Skin of body (tissue), 1 donor: ENCODE measurements at regions not wholly inside any gene's neighbourhood (a gene's known extent, or its start where the extent isn't known, plus 50 kb on each side); places are given as distances from the start of the nearest gene placed in this dataset.

ENCODE experiments used
- DNase-seq: peaks from one replicate; lab custom pipeline; 2025; lab: John Stamatoyannopoulos, UW

DNA sequence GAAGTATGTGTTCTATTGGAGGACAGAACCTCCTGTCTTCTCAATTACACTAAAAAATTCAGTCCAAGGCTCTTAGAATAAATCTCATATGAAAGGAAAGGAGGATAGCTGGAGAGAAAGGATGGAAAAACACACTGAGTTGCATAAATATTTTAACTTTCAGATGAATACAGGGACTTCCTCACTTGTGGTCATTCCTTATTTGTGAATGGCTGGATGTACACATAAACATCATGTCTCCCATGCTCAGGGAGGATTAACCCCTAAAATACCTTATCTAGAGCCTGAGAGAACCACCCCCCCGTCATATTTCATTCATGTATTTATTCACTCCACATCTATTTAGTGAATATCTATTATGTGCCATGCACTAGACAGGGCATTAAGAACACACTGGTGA, 217.6 kb upstream of the CITED2 start:
- no peak for DNase-seq

DNA sequence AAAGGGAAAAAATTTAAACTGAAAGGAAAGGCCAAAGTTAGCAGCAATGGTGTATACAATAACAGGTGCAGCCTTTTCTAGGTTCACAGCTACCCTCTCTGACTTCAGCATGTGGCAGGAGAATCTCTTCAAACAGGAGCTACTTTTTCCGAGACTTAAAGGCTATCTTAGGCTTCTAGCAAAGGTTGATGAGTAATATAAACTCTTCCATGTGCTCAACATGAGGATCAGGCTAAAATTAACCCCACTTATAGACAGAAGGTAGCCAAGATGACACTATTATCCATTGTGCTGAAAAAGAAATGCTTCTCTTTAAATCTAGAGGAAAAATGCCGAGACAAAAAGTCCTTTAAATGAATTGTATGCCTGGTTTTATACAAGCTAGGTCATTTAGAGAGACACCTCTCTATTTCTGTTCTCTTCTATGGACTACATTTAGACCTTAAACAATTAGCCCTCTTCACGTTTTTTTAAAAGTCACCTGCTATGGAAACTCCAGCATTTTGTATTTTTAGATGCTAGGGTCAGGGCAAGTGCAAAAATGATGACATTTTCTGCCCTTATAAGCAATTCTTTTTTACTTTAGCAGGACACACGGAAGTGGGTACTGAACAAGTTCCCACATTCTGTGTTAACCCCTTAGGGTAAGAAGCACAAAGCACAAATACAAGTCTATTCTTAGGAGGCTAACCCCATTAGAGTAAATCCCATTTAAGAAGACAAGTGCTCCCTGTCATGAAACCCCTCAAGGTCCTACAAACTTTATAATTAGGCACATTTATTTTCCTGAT, 216.8 kb upstream of the CITED2 start:
- no peak for DNase-seq

DNA sequence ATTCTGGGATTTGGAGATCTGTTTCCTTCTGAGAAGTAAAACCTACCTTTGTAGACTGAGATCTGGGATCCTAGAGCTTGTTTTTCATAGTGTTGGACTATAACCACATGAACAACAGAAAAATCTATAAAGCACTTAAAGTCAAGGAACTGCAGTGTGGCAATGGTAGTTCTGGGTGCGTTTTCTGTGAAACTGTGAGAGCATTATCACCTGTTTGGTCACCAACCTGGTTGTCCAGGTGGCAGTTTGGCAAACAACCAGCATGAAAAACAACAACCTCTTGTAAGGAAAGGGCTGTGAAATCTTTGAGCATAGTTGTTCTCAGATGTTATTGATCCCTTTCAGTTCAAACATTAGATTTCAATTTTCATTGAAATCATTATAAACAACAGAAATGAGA, 215.8 kb upstream of the CITED2 start:
- no peak for DNase-seq

DNA sequence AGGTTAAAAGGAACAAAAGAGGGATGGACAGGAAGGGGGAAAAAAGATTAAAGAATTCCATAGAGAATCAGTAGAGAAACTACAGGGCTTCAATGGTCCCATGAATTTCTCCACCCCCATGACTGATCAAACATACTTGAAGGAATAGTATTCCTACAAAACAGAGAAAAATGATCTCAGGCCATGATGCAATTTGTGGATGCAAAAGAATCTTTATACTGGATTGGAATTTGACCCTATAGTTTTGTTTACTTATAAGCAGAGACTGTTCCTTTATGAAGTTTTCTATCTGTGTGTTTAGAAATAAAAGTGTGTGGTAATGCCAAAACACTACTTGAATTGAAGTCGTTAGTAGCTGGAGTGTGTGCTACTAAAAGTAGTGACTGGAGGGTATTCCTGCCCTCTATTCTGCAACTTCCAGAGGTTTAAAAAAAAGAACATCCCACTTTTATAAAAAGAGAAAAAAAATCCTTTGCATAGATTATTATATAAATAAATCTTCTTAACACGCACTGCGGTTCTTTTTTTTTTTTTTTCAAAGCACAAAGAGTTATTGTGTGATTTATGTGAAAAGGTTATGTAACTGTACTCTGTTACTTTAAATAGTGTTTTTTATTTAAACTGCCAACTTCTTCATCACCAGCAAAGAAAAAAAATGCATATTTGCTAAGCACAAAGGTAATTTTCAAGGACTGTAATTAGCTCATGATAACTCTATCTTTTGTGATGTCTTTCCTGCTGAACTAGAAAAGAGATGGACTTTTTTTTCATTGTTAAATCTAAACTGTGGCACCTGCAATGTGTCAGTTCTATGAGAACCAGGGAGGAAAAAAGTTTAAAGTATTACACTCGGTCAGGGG, 214.5 kb upstream of the CITED2 start:
- no peak for DNase-seq

DNA sequence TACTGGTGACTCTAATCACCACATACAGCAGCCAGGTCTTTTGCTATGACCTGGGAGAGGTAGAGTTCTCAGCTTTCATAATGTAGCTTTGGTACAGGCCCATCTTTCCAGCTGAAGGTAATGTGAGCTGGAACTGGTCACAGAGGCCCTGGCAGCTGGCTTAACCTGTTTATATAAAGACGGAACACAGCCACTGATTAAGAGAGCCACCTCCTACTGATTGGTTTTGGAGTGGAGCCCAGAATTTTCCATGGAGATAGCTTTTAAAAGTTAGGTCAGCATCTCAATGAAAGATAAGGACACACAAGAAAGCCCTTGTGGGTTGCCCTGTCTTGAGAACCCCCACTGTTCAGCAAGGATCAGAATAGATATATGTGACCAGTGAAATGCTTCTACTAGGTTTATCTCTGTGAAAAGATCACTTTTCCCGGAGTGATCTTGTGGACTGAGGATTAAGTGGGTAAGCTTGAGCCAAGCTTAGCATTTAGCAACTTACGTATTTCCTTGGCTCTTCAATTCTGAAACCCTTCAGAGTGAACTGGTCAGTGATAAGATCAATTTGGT, 213.7 kb upstream of the CITED2 start:
- no peak for DNase-seq

DNA sequence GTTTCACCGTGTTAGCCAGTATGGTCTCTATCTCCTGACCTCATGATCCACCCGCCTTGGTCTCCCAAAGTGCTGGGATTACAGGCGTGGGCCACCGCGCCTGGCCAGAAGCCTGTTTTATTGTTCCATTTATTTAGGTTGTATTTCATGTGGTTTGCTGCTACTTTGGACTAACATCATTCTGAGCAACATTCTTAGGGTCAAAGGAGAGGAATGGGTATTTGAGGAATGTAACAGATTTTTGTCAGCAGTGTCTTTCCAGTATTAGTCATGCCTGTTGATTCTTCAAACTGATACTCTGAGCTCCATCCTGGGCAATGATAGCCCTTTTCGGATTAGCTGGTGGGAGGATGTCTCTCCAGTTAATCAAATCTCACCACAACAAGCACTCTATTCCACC, 213.0 kb upstream of the CITED2 start:
- DNase-seq = no peak

DNA sequence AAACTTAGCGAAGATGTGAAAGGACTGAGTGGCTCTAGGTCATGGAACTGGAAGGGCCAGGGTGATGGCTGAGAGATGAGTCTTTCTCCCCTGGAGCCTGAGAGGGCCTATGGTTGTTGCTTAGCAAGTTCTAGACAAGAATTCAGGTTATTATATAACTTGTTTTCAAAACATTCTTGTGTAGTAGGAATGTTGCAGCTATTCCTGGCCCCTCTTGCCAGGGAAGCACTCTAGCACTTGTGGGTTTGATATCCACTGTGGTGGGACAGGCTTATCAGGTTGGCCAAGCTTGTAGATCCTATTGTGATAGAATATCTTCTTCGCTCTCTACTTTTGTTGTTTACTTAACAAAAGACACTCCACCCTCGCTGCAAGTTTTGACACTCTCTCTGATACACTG, 211.8 kb upstream of the CITED2 start:
- no peak for DNase-seq

DNA sequence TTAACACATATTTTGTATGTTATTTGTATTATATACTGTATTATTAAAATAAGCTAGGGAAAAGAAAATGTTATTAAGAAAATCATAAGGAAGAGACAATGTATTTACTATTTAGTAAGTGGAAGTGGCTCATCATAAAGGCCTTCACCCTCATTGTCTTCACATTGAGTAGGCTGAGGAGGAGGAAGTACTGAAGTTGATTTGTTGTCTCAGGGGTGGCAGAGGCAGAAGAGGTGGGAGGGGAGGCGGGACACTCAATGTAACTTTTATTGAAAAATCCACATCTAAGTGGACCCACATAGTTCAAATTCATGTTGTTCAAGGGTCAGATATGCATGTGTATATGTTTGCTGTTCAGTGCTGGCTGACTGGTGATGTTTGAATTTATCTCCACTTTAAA, 210.2 kb upstream of the CITED2 start:
- no peak for DNase-seq

DNA sequence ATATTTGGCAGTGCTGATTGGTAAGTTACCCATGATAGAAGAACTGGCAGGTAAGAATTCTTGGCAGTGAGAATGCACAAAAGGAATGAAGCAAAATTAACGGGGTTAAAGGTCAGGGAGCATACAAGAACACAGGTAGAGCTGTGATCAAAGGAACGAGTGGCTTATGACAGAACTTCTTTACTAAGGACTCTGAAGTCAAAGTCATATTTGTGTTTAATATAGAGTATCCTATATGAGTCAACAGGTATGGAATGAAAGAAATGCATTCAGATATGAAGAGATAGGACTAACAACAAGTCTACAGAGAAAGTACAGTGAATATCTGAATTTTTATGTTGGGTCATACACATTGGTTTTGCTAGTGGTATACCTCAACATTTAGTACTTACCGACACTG, 209.0 kb upstream of the CITED2 start:
- no peak for DNase-seq

DNA sequence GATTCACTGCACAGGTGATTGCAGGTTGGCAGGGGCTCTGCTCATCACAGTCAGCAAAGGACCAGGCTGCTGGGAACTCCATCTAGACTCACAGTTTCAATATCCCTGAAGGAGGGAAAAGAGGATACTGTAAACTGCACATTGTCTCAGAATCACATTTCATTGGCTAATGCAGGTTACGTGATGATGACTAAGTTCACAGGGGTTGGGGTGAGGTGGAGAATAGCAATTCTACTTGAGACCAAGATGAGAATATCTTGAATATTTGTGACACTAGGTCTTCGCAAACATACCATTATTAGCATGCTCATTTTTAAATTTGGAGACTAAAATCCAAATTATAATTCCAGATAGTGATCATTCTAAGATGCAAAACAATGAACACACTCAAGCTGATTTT, 208.5 kb upstream of the CITED2 start:
- no peak for DNase-seq

DNA sequence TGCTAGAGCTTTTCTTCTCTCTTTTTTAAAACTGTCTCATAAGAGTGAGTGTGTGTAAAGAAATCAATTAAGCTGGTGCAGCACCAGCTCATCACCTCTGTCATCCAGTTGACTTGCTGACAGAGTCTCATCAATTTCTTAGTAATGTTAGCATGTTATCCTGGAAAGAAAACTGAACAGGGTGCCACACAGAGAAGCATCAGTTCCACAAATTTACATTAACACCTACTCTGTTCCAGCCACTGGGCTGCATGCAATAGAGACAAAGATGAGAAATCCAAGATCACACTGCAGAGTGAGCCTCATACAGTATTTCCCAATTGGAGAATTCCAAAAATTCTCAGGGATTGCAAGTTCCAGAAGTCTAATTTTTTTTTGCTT, 207.0 kb upstream of the CITED2 start:
- DNase-seq = no peak

DNA sequence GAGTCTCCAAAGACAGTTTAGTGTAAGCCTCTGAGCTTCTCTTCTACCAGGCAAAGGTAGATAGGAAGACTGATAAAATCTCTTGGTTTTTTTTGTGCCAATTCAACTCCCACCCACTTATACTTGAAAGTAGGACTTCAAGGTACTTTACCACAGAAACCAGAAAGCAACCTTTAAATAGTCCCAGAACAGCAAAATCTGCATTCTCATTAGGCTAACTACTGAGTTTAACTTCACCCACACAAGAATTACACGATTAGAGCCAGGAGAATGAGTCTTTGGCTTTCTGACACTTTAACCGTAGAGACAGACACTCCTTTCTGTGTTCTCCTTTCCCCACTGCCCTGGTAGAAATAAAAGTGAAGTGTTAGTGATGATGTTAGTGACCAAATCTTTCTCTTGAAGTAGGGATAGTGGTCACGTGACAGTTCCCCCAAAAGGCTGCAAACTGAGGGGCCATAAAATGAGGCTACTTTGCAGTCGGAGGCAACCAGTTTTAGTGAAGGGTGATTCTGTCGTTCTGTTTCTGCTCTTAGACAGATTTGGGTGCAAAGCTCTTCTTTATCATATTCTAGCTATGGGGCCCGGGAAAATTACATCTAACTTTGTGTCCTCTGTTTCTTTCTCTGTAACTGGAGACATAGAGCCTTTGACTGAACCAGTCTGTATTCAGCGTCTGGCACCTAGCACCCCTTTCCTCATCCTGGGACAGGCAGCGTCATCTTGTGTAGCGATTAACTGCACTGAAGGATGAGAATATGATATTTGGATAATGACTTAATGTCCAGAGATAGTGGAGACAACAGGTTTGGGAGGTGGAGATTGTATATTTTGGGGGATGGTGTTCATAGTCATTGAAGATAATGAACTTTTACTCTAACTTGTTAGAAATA, 206.4 kb upstream of the CITED2 start:
- DNase-seq = no peak

DNA sequence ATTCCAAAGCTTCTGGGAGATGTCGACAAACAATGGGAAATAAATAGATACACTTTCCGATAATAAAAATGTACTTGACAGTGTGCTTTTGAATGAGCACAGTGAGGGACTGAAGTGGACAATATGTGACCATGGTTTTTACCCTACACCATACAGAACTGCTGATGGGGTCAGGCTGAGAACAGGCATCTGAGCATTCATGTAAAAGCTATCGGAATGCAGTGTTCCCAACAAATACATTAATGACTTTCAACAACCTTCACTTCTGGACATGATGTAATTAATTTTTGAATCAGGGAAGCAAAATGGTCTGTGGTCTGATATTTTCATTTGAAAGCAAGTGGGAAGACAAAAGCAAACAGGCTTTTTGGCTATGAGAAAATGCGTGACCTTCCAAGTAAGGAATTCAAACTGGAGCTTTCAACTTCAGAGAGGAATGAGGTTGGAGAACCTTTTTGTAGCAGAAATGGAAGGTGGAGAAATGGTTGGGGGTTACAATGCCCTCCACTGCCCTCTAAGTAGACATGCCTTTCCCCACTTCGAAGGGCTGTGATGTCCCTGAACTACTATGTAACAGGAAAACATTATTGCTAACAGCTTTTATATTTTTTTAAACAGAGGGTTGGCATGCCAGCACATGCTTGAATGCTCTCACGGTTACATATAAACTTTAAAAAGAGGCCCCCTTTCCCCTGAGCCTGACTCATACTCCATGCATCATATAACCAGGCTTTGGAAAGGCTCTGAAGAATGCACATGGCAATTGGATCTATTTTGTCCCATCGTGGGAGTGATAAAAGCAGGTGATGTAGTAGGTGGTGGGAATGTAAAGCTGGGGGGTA, 203.5 kb upstream of the CITED2 start:
- DNase-seq = peak; percentile 42

DNA sequence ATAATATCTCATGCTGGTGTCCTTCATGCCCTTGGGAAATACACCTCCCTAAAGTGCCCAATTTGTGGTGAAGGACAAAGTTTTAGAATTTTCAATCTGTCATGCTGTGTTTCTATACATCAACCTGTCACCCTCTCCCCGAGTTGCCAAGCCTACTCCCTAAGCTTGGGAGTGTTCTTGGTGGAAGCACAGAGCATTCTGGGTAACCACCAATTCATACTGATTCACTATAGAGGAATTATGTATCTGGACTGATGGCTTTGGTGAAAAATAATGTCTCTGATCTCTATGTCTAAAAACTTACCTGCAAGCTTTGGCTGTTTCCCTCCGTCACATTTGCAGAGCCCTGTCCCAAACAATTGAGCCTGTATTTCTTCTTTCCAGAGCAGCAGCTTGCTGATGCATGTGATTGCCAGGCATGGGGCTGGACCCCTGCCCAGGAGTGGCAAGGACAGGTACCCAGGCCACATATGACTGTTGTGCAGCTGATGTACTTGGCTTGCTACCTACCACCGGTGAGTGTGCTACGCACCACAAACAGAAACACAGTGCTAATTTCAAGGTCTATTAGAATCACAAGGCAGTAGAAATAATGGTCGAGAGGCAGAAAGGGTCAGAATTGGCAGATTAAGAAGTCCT, 202.8 kb upstream of the CITED2 start:
- no peak for DNase-seq

DNA sequence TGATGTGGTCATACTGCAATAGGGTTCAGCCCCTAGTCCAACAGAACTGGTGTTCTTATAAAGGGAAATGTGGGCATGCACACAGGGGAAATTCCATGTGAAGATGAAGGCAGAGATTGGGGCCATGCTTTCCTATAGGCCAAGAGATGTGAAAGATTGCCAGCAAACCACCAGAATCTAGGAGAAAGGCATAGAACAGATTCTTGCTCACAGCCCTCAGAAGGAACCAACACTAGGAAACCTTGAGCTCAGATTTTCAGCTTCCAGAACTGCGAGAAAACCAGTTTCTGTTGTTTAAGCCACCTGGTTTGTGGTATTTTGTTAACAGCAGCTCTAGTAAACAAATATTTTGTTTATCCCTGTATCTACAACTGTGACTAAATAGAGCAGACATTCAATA, 197.6 kb upstream of the CITED2 start:
- DNase-seq = no peak

DNA sequence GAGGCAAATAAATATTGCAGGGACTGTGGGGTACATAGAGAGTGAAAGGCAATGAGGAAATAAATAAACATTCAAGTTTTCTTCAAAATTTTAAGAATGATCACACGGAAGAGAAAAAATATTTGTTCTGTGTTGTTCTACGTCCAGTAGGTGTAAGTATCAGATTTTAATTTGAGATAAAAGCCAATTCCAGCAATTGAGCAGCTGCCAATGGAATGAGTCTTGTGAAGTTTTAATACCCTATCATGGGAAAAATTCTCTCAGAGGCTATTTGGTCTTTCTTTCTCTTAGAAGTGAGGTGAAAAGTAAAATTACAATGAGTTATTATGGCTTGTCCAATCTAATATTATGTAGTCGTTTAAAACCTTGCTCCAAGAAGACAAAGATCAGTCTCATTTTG, 195.7 kb upstream of the CITED2 start:
- no peak for DNase-seq

DNA sequence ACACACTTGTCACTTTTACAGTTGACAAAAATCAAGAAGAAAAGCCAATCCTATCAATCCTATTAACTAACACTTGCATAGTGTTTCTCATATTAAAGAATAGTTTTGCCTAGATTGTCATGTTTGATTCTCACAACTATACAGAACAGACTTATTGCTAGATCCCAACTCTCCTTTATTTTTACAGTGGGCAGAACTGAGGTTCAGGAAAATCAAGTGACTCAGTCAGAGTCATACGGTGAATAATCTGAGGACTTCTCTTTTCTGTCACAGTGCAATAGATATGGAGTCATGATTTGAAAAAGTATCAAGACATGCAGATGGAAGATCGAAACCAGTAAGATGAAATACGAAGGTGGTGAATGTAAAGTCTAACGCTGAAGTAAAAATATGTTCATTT, 195.1 kb upstream of the CITED2 start:
- no peak for DNase-seq

DNA sequence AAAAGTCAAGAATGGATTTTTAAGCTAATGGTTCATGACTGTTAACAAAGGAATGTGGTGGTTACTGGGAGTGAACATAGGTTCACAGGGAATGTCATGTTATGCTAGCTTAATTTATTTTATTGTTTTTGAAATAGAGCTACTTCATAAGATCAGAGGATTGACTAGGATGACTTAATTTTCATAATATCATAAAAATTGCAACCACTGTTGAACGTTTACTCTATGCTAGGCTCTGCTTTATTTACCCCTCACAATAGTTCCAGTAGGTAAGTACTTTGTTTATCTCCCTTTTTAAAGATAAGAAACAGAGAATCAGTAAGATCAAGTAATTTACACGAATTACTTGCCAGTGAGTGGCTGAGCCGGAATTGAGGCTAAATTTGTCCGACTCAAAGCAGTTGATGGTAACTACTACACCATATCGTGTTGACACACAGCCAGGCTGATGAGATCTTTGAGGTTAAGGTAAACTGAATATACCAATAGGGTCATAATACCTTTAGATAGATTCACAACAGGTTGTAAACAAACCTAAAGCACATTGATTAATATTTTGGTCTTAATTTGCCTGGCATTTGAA, 194.6 kb upstream of the CITED2 start:
- no peak for DNase-seq

DNA sequence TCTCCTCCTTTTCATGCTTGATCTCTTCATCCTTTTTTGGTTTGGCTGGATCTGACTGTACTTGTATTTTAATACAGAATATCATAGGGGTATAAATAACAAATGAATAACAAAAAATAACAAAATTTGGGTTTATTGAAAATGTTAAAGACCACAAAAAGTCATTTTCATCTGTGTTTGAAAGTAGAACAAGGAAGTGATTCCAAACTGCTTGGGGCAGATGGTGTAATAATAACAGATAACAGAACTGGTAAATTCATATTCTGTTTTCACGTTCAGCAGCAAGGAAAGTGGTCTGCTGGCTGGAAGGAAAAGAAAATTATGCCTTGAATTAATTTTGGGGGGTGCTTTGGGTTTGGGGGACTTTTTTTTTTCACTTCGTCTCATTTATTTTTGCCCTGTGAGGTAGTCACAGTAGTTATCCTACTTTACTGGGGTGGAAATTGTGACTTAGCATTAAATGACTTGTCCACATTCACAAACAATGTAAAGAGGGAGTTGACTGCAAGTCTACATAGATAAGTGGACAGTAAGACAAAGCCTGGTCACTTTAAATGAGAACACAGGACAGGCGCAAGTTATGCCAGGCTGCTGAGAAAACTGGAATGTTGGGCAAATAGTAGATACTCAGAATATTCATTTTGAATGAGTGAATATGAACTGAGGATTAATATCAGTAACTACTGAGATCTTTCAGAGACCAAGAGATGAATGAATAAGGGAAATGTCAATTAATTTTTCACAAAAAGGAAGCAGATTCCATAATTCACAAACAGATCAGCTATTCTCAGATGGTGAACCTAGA, 193.9 kb upstream of the CITED2 start:
- DNase-seq = no peak
